RWPE1 (cell line): ENCODE measurements at regions not wholly inside any gene's neighbourhood (a gene's known extent, or its start where the extent isn't known, plus 50 kb on each side); places are given as distances from the start of the nearest gene placed in this dataset.
"Not testable (repeated sequence)": the region's sequence is repeated elsewhere in the genome, so short reads cannot be mapped to it uniquely, and the experiment has no call there.

Experiments used
- CTCF ChIA-PET: fragments of 350-600 bp; sonication (Branson Sonifier 250); formaldehyde crosslinking; extraction: SDS; loops from one replicate; lab custom pipeline; 2021; lab: Yijun Ruan, JAX
- POLR2A ChIA-PET: fragments of 400-600 bp; formaldehyde crosslinking; extraction: SDS; loops from one replicate; lab custom pipeline; 2020; ENCODE audit warnings: antibody characterized with exemption; ENCODE audit not compliant: low non-redundant PET; lab: Yijun Ruan, JAX
- DNase-seq: peaks from one replicate; pipeline ENCODE4 v3.0.0; 2012; ENCODE audit warnings: low spot score
- H3K27ac ChIP-seq: fragments of 450-650 bp; 2 replicates; pipeline ENCODE4 v1.5.1; 2017
- TF ChIP-seq, protein P1 (sequence below): fragments of 450-650 bp; conservative IDR thresholded peaks from 2 replicates; pipeline ENCODE4 v1.5.1; 2017; ENCODE audit warnings: low read depth, mild to moderate bottlenecking

DNA sequence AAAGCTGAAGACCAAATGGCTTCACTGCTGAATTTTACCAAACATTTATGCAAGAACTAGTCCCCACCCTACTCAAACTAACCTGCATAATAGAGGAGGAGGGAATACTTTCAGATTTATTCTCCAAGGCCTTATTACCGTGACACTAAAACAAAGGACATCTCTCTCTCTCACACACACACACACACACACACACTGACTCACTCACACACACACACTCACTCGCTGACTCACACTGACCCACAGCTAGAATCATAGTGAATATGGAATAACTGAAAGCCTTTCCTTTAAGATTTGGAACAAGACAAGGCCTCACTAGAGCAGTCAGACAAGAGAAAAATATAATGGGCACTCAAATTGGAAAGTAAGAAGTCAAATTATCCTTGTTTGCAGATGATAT, 1014.1 kb downstream of the TMTC2 start:
- TF ChIP-seq, protein P1, sequence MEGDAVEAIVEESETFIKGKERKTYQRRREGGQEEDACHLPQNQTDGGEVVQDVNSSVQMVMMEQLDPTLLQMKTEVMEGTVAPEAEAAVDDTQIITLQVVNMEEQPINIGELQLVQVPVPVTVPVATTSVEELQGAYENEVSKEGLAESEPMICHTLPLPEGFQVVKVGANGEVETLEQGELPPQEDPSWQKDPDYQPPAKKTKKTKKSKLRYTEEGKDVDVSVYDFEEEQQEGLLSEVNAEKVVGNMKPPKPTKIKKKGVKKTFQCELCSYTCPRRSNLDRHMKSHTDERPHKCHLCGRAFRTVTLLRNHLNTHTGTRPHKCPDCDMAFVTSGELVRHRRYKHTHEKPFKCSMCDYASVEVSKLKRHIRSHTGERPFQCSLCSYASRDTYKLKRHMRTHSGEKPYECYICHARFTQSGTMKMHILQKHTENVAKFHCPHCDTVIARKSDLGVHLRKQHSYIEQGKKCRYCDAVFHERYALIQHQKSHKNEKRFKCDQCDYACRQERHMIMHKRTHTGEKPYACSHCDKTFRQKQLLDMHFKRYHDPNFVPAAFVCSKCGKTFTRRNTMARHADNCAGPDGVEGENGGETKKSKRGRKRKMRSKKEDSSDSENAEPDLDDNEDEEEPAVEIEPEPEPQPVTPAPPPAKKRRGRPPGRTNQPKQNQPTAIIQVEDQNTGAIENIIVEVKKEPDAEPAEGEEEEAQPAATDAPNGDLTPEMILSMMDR: no peak

GRCh38 chr12:83696311-83696710, 1009.6 kb downstream of the TMTC2 start:
- H3K27ac ChIP-seq, POLR2A ChIA-PET, CTCF ChIA-PET, DNase-seq: not testable (repeated sequence)

More for the DNA sequence above, 1014.1 kb downstream of the TMTC2 start:
- DNase-seq: no peak
- H3K27ac ChIP-seq: no peak overlapping the region
- ChIA-PET CTCF (no interaction called here), POLR2A (no interaction called here)

- TF ChIP-seq, protein P1: no peak
- POLR2A ChIA-PET: no interaction called here
- CTCF ChIA-PET: no interaction called here
Observed at GRCh38 chr12:83691730-83692129, 1005.0 kb downstream of the TMTC2 start.

GRCh38 chr12:83690465-83690864, 1003.8 kb downstream of the TMTC2 start:
- POLR2A ChIA-PET: no interaction called here
- CTCF ChIA-PET: no interaction called here
- no peak for DNase-seq
- TF ChIP-seq, protein P1: no peak
- H3K27ac ChIP-seq: no peak overlapping the region

More at GRCh38 chr12:83691730-83692129, 1005.0 kb downstream of the TMTC2 start:
- no peak for DNase-seq
- H3K27ac ChIP-seq: no peak overlapping the region

GRCh38 chr12:83689333-83689732, 1002.6 kb downstream of the TMTC2 start:
- H3K27ac ChIP-seq: no peak overlapping the region
- no peak for DNase-seq
- TF ChIP-seq, protein P1: no peak
- ChIA-PET CTCF (no interaction called here), POLR2A (no interaction called here)

DNA sequence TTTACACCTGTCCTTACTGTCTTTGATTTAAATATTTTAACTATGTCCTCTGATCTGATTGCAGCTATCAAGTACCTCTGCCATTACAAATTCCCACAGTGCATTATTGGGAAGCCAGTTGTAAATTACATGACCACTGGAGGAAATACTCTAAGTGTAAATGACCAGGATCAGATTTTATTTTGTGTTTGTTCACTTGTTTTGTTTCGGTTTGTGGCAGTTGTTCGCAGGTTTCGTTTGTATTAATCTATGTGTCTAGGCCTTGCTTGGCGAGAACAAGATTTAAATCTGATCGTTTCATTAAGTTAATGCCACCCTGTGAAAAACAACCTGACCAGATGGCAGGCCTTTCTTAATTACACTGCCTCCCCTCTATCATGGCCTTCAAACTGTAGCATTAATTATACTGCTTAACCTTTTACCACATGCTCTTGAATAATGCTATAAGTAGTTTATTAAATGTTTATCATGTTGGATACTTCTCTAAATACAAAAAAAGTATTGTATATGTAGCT, 990.1 kb downstream of the TMTC2 start:
- H3K27ac ChIP-seq: no peak overlapping the region
- no peak for DNase-seq
- CTCF ChIA-PET: no interaction called here
- TF ChIP-seq, protein P1: no peak
- POLR2A ChIA-PET: no interaction called here

DNA sequence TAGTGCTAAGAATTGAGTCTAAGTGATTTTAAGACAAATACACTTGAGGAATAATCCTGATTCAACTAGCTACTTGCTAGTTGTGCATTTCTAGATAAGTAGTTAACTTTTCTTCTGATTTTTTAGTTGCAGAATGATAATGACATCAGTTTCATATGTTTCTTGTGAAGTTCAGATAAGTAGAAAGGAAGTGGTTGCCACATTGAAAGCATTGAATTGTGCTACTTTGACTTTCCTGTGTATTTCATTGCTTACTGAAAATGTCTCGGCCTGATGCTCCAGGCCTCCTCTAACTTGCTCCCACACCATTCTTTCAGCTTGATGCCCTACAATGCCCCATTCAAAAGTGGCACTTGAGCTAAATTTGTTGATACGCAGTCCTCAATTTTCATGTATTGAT, 980.0 kb downstream of the TMTC2 start:
- POLR2A ChIA-PET: no interaction called here
- TF ChIP-seq, protein P1: no peak
- CTCF ChIA-PET: no interaction called here

More for the DNA sequence above, 980.0 kb downstream of the TMTC2 start:
- no peak overlapping the region for H3K27ac ChIP-seq
- no peak for DNase-seq
